ENCODE measurements at regions not wholly inside any gene's neighbourhood (a gene's known extent, or its start where the extent isn't known, plus 50 kb on each side); places are given as distances from the start of the nearest gene placed in this dataset.

DNA sequence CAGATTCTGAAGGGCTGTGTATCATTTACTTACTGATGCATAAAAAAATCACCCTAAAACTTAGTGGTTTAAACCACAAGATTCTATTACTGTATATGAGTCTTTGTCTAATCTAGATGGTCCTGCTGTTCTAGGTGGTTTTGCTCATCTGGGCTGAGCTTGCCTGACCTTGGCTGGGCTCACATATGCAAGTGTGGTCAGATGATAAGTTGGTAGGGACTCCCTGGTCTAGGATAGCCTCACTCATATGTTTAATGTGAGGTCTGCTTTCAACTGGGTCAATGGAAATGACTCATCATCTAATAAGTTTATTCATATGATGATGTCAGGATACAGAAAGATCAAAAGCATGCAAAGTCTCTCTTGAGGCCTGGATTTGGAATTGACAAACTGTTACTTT lies 887.8 kb downstream of the TRHDE start:
- TF ChIP-seq, protein P1, sequence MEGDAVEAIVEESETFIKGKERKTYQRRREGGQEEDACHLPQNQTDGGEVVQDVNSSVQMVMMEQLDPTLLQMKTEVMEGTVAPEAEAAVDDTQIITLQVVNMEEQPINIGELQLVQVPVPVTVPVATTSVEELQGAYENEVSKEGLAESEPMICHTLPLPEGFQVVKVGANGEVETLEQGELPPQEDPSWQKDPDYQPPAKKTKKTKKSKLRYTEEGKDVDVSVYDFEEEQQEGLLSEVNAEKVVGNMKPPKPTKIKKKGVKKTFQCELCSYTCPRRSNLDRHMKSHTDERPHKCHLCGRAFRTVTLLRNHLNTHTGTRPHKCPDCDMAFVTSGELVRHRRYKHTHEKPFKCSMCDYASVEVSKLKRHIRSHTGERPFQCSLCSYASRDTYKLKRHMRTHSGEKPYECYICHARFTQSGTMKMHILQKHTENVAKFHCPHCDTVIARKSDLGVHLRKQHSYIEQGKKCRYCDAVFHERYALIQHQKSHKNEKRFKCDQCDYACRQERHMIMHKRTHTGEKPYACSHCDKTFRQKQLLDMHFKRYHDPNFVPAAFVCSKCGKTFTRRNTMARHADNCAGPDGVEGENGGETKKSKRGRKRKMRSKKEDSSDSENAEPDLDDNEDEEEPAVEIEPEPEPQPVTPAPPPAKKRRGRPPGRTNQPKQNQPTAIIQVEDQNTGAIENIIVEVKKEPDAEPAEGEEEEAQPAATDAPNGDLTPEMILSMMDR (conservative IDR thresholded peaks at IDR 0.05; ENCODE audit: low read depth in 2 of 2) = no peak
- TF ChIP-seq POLR2AphosphoS5 (IDR thresholded peaks at IDR 0.05; ENCODE audit: low read depth) (no peak), EZH2 (IDR thresholded peaks at IDR 0.05; ENCODE audit: low read depth, unreplicated experiment) (no peak), CREB1 (CRISPR knock-in tag; IDR thresholded peaks at IDR 0.05; ENCODE audit: low read depth) (no peak), EZH2phosphoT487 (IDR thresholded peaks at IDR 0.05; ENCODE audit: unreplicated experiment) (no peak), JUNB (IDR thresholded peaks at IDR 0.05; ENCODE audit: unreplicated experiment) (no peak), NANOG (IDR thresholded peaks at IDR 0.05; ENCODE audit: borderline replicate concordance) (no peak), ZNF331 (CRISPR knock-in tag; IDR thresholded peaks at IDR 0.05; ENCODE audit: low read depth) (no peak), STAT1 (IDR thresholded peaks at IDR 0.05; ENCODE audit: unreplicated experiment) (no peak)
- TF ChIP-seq, protein P2, sequence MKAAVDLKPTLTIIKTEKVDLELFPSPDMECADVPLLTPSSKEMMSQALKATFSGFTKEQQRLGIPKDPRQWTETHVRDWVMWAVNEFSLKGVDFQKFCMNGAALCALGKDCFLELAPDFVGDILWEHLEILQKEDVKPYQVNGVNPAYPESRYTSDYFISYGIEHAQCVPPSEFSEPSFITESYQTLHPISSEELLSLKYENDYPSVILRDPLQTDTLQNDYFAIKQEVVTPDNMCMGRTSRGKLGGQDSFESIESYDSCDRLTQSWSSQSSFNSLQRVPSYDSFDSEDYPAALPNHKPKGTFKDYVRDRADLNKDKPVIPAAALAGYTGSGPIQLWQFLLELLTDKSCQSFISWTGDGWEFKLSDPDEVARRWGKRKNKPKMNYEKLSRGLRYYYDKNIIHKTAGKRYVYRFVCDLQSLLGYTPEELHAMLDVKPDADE (IDR thresholded peaks at IDR 0.05) = no peak
- TF ChIP-seq, protein P3, sequence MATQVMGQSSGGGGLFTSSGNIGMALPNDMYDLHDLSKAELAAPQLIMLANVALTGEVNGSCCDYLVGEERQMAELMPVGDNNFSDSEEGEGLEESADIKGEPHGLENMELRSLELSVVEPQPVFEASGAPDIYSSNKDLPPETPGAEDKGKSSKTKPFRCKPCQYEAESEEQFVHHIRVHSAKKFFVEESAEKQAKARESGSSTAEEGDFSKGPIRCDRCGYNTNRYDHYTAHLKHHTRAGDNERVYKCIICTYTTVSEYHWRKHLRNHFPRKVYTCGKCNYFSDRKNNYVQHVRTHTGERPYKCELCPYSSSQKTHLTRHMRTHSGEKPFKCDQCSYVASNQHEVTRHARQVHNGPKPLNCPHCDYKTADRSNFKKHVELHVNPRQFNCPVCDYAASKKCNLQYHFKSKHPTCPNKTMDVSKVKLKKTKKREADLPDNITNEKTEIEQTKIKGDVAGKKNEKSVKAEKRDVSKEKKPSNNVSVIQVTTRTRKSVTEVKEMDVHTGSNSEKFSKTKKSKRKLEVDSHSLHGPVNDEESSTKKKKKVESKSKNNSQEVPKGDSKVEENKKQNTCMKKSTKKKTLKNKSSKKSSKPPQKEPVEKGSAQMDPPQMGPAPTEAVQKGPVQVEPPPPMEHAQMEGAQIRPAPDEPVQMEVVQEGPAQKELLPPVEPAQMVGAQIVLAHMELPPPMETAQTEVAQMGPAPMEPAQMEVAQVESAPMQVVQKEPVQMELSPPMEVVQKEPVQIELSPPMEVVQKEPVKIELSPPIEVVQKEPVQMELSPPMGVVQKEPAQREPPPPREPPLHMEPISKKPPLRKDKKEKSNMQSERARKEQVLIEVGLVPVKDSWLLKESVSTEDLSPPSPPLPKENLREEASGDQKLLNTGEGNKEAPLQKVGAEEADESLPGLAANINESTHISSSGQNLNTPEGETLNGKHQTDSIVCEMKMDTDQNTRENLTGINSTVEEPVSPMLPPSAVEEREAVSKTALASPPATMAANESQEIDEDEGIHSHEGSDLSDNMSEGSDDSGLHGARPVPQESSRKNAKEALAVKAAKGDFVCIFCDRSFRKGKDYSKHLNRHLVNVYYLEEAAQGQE (IDR thresholded peaks at IDR 0.05; ENCODE audit: unreplicated experiment) = no peak
- TF ChIP-seq, protein P4, sequence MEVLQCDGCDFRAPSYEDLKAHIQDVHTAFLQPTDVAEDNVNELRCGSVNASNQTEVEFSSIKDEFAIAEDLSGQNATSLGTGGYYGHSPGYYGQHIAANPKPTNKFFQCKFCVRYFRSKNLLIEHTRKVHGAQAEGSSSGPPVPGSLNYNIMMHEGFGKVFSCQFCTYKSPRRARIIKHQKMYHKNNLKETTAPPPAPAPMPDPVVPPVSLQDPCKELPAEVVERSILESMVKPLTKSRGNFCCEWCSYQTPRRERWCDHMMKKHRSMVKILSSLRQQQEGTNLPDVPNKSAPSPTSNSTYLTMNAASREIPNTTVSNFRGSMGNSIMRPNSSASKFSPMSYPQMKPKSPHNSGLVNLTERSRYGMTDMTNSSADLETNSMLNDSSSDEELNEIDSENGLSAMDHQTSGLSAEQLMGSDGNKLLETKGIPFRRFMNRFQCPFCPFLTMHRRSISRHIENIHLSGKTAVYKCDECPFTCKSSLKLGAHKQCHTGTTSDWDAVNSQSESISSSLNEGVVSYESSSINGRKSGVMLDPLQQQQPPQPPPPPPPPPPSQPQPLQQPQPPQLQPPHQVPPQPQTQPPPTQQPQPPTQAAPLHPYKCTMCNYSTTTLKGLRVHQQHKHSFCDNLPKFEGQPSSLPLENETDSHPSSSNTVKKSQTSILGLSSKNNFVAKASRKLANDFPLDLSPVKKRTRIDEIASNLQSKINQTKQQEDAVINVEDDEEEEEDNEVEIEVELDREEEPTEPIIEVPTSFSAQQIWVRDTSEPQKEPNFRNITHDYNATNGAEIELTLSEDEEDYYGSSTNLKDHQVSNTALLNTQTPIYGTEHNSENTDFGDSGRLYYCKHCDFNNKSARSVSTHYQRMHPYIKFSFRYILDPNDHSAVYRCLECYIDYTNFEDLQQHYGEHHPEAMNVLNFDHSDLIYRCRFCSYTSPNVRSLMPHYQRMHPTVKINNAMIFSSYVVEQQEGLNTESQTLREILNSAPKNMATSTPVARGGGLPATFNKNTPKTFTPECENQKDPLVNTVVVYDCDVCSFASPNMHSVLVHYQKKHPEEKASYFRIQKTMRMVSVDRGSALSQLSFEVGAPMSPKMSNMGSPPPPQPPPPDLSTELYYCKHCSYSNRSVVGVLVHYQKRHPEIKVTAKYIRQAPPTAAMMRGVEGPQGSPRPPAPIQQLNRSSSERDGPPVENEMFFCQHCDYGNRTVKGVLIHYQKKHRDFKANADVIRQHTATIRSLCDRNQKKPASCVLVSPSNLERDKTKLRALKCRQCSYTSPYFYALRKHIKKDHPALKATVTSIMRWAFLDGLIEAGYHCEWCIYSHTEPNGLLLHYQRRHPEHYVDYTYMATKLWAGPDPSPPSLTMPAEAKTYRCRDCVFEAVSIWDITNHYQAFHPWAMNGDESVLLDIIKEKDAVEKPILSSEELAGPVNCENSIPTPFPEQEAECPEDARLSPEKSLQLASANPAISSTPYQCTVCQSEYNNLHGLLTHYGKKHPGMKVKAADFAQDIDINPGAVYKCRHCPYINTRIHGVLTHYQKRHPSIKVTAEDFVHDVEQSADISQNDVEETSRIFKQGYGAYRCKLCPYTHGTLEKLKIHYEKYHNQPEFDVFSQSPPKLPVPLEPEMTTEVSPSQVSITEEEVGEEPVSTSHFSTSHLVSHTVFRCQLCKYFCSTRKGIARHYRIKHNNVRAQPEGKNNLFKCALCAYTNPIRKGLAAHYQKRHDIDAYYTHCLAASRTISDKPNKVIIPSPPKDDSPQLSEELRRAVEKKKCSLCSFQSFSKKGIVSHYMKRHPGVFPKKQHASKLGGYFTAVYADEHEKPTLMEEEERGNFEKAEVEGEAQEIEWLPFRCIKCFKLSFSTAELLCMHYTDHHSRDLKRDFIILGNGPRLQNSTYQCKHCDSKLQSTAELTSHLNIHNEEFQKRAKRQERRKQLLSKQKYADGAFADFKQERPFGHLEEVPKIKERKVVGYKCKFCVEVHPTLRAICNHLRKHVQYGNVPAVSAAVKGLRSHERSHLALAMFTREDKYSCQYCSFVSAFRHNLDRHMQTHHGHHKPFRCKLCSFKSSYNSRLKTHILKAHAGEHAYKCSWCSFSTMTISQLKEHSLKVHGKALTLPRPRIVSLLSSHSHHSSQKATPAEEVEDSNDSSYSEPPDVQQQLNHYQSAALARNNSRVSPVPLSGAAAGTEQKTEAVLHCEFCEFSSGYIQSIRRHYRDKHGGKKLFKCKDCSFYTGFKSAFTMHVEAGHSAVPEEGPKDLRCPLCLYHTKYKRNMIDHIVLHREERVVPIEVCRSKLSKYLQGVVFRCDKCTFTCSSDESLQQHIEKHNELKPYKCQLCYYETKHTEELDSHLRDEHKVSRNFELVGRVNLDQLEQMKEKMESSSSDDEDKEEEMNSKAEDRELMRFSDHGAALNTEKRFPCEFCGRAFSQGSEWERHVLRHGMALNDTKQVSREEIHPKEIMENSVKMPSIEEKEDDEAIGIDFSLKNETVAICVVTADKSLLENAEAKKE (CRISPR knock-in tag; IDR thresholded peaks at IDR 0.05) = no peak

All from GM23338 (cell line).